ENCODE measurements at regions not wholly inside any gene's neighbourhood (a gene's known extent, or its start where the extent isn't known, plus 50 kb on each side); places are given as distances from the start of the nearest gene placed in this dataset.
A peak's percentile ranks its signal among the peaks of the same experiment; 100 is the strongest.

GRCh38 chr9:82480921-82481320 lies 492.3 kb downstream of the SPATA31D1 start:
- Histone ChIP-seq H3K36me3 (ENCODE audit: control insufficient read depth in 2 of 2, insufficient read depth in 1 of 2, low read length in 2 of 2) (no peaks in the 10 kb centered on the region), H3K4me1 (ENCODE audit: control insufficient read depth, insufficient read depth, low read length) (no peaks in the 10 kb centered on the region), H3K4me3 (ENCODE audit: low read depth, low read length) (no peak overlapping the region), H3K9me3 (ENCODE audit: control insufficient read depth, insufficient read depth, low read depth, low read length) (no peaks in the 10 kb centered on the region), H3K27ac (ENCODE audit: extremely low read depth, low read depth, low read length) (no peak overlapping the region)
- TF ChIP-seq ZNF560 (tag by site-specific recombination; IDR thresholded peaks at IDR 0.05; ENCODE audit: borderline replicate concordance): no peak
- TF ChIP-seq ZSCAN30 (tag by site-specific recombination; IDR thresholded peaks at IDR 0.05): no peak
- TF ChIP-seq ZFP41 (tag by site-specific recombination; IDR thresholded peaks at IDR 0.05; ENCODE audit: borderline replicate concordance): no peak
- ChIA-PET CTCF (interaction anchor here (0.7 to 2.2 kb wide), 2 partner anchors 125 to 185 kb away, joined by 3 to 6 read pairs; no protein-coding TSS in a partner anchor), POLR2A (no interaction called here)

- no peak for TF ChIP-seq GLI4 (tag by site-specific recombination; IDR thresholded peaks at IDR 0.05)
- no peak for TF ChIP-seq ZNF112 (tag by site-specific recombination; IDR thresholded peaks at IDR 0.05)
- no peak for TF ChIP-seq ZFHX2 (tag by site-specific recombination; conservative IDR thresholded peaks at IDR 0.05)
- TF ChIP-seq ZBTB26 (tag by site-specific recombination; optimal IDR thresholded peaks at IDR 0.05): no peak
- no peak for TF ChIP-seq ZNF530 (tag by site-specific recombination; IDR thresholded peaks at IDR 0.05; ENCODE audit: low read depth)
- TF ChIP-seq ZBTB7A (tag by site-specific recombination; IDR thresholded peaks at IDR 0.05; ENCODE audit: low read depth): no peak
- TF ChIP-seq SCRT1 (tag by site-specific recombination; IDR thresholded peaks at IDR 0.05; ENCODE audit: borderline replicate concordance): no peak
- Histone ChIP-seq H3K4me1 (ENCODE audit: control insufficient read depth, insufficient read depth, low read length) (peaks cover 19% of the 10 kb centered on the region; the same call in 1 of the 2 replicates), H3K36me3 (ENCODE audit: control insufficient read depth in 2 of 2, insufficient read depth in 1 of 2, low read length in 2 of 2) (no peaks in the 10 kb centered on the region), H3K27ac (ENCODE audit: extremely low read depth, low read depth, low read length) (0 out of 2 replicates have a peak overlapping the region, but pooled peaks have one; percentile 76), H3K9me3 (ENCODE audit: control insufficient read depth, insufficient read depth, low read depth, low read length) (no peaks in the 10 kb centered on the region), H3K4me3 (ENCODE audit: low read depth, low read length) (no peak overlapping the region)
- POLR2A ChIA-PET: no interaction called here
- CTCF ChIA-PET: no interaction called here
Observed at GRCh38 chr9:82487935-82488312, 499.4 kb downstream of the SPATA31D1 start.

GRCh38 chr9:82488313-82489200 lies 500.0 kb downstream of the SPATA31D1 start:
- Histone ChIP-seq H3K4me3 (ENCODE audit: low read depth, low read length) (no peak overlapping the region), H3K4me1 (ENCODE audit: control insufficient read depth, insufficient read depth, low read length) (peaks cover 19% of the 10 kb centered on the region; the same call in 1 of the 2 replicates), H3K27ac (ENCODE audit: extremely low read depth, low read depth, low read length) (peak overlapping the region; percentile 76), H3K36me3 (ENCODE audit: control insufficient read depth in 2 of 2, insufficient read depth in 1 of 2, low read length in 2 of 2) (no peaks in the 10 kb centered on the region), H3K9me3 (ENCODE audit: control insufficient read depth, insufficient read depth, low read depth, low read length) (no peaks in the 10 kb centered on the region)
- POLR2A ChIA-PET: interaction anchor here (0.7 kb wide), 2 partner anchors 31 to 51 kb away, joined by 3 read pairs; no protein-coding TSS in a partner anchor
- CTCF ChIA-PET: interaction anchor here (0.6 to 0.8 kb wide), 2 partner anchors 47 to 118 kb away, joined by 3 to 5 read pairs; no protein-coding TSS in a partner anchor
- TF ChIP-seq ZNF24 (tag by site-specific recombination; IDR thresholded peaks at IDR 0.05): no peak
- no peak for TF ChIP-seq ZNF311 (tag by site-specific recombination; IDR thresholded peaks at IDR 0.05; ENCODE audit: borderline replicate concordance)
- TF ChIP-seq ZNF394 (tag by site-specific recombination; IDR thresholded peaks at IDR 0.05; ENCODE audit: borderline replicate concordance): peak; percentile 48
- no peak for TF ChIP-seq ZNF701 (tag by site-specific recombination; IDR thresholded peaks at IDR 0.05)
- no peak for TF ChIP-seq ZNF433 (tag by site-specific recombination; IDR thresholded peaks at IDR 0.05; ENCODE audit: low read depth)
- no peak for TF ChIP-seq ZFP69B (tag by site-specific recombination; IDR thresholded peaks at IDR 0.05)
- TF ChIP-seq ZNF404 (tag by site-specific recombination; IDR thresholded peaks at IDR 0.05): no peak
- peak; percentile 77 for TF ChIP-seq PRDM6 (tag by site-specific recombination; IDR thresholded peaks at IDR 0.05)
- peak; percentile 65 for TF ChIP-seq PRDM4 (tag by site-specific recombination; IDR thresholded peaks at IDR 0.05)
- TF ChIP-seq HOXD13 (CRISPR knock-in tag; IDR thresholded peaks at IDR 0.05; ENCODE audit: borderline replicate concordance): no peak
- TF ChIP-seq ZNF658 (tag by site-specific recombination; IDR thresholded peaks at IDR 0.05): no peak
- no peak for TF ChIP-seq ZBTB20 (tag by site-specific recombination; IDR thresholded peaks at IDR 0.05)
- peak; percentile 26; the same call in 1 of the 2 replicates for TF ChIP-seq SP7 (tag by site-specific recombination; IDR thresholded peaks at IDR 0.05)
- TF ChIP-seq ZSCAN23 (tag by site-specific recombination; IDR thresholded peaks at IDR 0.05): no peak
- TF ChIP-seq ZNF366 (tag by site-specific recombination; conservative IDR thresholded peaks at IDR 0.05): 0 out of 2 replicates have a peak, but pooled peaks have one; percentile 12
- TF ChIP-seq FEZF1 (tag by site-specific recombination; IDR thresholded peaks at IDR 0.05): peak; percentile 67
